Neural cell (in vitro differentiated cells): ENCODE measurements at regions not wholly inside any gene's neighbourhood (a gene's known extent, or its start where the extent isn't known, plus 50 kb on each side); places are given as distances from the start of the nearest gene placed in this dataset.

Experiments
- EP300 ChIP-seq: fragments of 450-650 bp; conservative IDR thresholded peaks from 2 replicates; pipeline ENCODE4 v1.6.1; 2014; ENCODE audit warnings: antibody characterized with exemption, mild to moderate bottlenecking, moderate library complexity; ENCODE audit not compliant: poor library complexity, severe bottlenecking
- EZH2 ChIP-seq: fragments of 200-600, 300-800 bp; shearing (Covaris generic), sonication (generic); IDR thresholded peaks from 2 replicates; pipeline ENCODE4 v1.6.1; 2014; ENCODE audit warnings: antibody characterized with exemption, low read length, borderline replicate concordance, mild to moderate bottlenecking; ENCODE audit not compliant: insufficient read depth, poor library complexity, severe bottlenecking
- TAF1 ChIP-seq: IDR thresholded peaks from 2 replicates; pipeline ENCODE4 v1.6.1; 2012; ENCODE audit warnings: low read depth
- TF ChIP-seq, protein P1 (sequence below): fragments of 450-650 bp; IDR thresholded peaks from 2 replicates; pipeline ENCODE4 v1.5.1; 2014; ENCODE audit warnings: antibody characterized with exemption, mild to moderate bottlenecking, moderate library complexity; ENCODE audit not compliant: poor library complexity, severe bottlenecking

- TF ChIP-seq EP300 = no peak
- TF ChIP-seq, protein P1, sequence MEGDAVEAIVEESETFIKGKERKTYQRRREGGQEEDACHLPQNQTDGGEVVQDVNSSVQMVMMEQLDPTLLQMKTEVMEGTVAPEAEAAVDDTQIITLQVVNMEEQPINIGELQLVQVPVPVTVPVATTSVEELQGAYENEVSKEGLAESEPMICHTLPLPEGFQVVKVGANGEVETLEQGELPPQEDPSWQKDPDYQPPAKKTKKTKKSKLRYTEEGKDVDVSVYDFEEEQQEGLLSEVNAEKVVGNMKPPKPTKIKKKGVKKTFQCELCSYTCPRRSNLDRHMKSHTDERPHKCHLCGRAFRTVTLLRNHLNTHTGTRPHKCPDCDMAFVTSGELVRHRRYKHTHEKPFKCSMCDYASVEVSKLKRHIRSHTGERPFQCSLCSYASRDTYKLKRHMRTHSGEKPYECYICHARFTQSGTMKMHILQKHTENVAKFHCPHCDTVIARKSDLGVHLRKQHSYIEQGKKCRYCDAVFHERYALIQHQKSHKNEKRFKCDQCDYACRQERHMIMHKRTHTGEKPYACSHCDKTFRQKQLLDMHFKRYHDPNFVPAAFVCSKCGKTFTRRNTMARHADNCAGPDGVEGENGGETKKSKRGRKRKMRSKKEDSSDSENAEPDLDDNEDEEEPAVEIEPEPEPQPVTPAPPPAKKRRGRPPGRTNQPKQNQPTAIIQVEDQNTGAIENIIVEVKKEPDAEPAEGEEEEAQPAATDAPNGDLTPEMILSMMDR = no peak
- TF ChIP-seq TAF1 = no peak
- no peak for TF ChIP-seq EZH2
Measured at GRCh38 chr13:31485651-31486051, 253.7 kb upstream of the RXFP2 start.
